Fibroblast of skin of scalp (primary cell): ENCODE measurements at regions not wholly inside any gene's neighbourhood (a gene's known extent, or its start where the extent isn't known, plus 50 kb on each side); places are given as distances from the start of the nearest gene placed in this dataset.

Source experiments
- DNase-seq: peaks from one replicate; pipeline ENCODE4 v3.0.0-alpha.2; 2013

DNA sequence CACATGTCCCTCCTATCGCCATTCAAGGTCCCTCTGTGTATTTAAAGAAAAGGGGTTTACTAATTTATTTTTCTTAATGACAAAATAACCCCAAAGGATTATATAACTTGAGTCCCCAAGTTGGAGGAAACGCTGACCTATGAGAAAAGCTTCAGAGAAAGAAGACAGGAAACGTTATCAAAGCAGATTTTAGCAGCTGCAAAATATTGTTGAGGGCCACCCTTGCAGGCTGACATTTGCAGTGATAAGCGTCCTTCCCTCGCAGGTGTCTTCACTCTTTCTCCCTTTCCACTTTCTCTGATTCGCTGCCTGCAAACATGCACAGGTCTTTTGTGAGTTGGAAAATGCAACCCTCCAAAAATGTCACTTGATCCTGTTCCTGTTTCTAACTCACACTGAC lies 103.2 kb upstream of the RIPOR2 start:
- DNase-seq, result no peak

DNA sequence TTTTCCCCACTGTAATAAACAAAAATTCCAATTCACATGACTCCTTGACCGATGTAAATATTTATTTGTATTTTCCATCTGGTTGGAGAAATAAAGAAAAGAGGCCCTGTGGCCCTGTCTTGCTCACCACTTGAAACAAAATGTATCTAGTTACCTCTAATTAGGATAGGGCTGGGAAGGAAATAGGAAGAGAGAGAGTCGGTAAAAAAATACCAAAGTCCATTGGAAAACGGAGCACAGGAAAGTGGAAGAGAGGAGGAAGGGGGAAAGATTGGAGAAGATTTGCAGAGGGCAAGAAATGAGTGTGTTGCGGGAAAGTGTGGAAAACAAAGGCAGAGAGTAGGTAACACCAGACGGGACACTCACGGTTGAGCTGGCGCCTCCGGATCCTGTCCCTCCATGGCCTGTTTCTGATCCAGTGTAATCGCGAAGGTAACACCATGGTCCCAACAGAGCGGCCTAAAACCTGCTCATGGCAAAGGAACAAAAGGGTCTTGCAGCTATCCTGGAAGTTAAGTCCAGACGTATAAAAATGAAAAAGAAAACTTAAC lies 105.8 kb upstream of the RIPOR2 start:
- DNase-seq, result no peak

DNA sequence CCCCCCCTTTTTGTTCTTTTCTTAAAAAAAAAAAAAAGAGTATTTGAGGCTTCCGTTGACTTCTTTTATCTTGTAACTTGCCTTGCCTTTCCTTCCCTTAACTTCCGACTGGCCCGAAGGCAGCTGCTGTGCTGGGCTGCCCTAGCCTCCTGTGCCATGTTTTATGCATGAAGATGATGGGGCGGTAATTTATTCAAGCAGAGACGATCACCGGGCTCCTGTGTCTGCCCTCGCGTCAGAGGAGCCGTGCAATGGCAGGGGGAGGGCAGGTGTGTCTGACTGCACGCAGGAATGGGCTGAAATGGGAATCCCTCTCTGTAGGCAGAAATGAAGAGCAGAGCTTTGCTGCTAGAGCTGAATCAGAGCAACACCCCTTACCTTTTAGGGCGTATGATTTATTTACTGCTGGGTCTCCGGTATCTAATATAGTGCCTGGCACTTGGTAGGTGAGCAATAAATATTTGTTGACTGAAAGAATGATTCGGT lies 106.3 kb upstream of the RIPOR2 start:
- no peak for DNase-seq

DNA sequence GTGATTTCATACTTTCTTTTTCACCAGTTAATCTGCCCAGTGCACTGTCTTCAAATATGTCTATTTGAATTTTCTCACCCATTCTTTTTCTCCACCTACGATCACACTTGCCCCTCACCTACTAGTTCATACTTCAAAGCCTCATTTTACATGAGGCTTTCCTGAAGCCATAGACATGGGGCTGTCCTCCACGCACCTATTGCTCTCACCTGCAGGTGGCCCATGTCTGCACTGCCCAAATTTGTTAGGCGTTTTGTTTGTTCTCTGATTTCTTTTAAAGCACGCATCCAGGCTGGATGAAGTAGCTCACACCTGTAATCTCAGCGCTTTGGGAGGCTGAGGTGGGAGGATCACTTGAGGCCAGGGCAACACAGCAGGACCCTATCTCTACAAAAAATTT lies 106.8 kb upstream of the RIPOR2 start:
- no peak for DNase-seq

DNA sequence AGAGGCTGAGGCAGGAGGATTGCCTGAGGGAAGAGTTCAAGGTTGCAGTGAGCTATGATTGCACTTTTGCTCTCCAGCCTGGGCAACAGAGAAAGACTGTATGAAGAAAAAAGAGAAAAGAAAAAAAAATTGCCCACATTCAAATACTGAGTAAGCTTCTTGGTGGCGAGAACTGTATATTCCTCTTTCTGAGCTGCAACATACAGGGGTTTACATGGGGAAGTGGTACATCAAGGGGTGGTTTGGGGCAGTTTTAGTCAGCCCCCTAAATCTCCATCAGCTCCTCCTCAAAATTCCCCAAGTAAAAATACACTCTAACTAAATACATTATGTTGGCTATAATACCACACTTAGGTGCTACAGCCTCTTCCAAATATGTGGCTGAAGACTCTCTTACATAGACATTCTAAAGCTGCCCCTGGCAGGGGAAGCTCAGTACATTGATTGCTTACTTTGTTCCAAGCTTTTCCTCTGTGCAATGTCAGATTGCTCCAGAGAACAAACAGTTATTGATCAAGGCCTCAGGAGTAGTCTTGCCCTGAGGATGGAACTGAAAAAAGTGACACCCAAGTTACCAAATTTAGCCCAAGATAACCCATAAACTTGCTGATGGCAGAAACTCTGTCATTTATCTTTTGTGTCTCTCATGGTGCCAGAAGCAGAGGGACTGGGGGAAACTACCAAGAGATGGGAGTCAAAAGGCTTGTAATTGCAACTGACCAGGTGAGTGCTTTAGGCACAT lies 107.4 kb upstream of the RIPOR2 start:
- DNase-seq, result no peak

DNA sequence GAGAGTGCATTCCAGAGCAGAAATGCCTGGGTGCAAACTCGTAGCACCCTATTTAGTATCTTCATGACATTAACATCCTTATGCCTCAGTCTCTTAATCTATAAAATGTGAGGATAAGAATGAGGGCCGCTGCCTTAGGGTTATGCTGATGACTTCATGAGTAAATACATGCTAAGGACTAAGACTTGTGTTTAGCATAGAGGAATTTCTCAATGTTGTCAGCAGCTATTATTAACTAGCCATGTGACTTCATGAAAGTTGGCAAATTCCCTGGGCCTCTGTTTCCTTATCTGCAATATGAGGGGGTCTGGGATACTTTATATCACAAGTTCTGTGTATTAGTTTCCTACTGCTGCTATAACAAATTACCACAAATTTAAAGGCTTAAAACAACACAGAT lies 108.1 kb upstream of the RIPOR2 start:
- DNase-seq, result no peak

DNA sequence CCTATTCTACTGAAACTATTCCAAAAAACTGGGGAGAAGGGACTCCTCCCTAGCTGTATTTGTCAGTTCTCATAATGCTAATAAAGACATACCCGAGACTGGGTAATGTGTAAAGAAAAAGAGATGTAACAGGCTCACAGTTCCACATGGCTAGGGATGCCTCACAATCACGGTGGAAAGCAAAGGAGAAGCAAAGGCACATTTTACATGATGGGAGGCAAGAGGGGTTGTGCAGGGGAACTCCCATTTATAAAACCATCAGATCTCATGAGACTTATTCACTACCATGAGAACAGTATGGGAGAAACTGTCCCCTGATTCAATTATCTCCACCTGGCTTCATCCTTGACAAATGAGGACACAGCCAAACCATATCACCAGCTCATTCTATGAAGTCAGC lies 111.2 kb upstream of the RIPOR2 start:
- no peak for DNase-seq

DNA sequence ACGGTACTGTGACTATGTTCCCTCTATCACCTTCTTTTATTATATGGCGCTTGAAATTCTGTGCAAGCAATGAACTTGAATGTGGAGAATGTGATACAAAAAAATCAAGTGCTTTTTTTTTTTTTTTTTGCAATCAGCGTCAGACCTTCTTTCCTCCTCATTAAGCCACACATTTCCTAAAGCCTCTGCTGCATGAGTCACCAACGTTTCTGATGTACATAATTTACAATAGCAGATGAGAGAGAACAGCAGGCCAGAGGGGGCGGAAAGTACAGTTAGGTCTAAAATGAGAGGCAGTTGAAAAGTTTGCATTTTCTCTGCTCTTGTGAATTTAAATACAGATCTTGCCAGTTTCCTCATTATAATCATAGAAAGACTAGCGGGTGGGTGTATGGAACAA lies 114.6 kb upstream of the RIPOR2 start:
- DNase-seq, result peak; percentile 81

DNA sequence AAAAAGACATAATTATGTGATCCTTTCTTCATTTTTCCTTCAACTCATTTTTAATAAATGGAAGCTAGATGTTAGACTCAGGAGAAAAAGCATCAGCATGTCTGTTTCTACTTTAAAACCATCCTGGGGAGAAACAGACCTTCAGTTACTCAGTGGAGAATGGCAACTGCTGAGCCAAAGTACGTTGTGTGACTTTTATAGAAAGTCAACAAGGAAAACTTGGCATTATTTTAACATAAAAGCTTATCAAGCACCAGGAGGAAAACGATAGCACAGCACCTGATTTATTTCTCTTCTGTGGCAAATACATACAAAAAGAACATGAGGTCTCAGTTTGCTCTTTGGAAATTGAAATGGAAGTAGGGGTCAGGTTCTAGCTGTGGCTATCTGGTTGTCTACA lies 115.3 kb upstream of the RIPOR2 start:
- no peak for DNase-seq

DNA sequence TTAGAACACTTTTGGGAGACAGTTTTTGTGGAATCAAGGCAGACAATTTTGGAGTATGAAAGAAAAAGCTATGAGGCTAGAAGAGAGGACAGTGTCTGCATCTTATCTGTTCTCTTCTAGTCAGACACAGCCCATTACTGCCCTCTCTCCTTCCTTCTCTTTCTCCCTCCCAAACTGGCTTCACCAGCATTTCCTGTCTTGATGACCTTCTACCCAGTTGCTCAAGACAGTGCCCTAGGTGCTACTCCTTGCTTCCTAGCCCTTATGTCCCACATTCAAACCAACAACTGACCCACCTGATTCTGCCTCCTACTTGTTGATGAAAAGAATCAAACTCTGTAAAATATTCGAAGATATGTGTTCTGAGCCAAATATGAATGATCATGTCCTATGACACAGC lies 116.4 kb upstream of the RIPOR2 start:
- no peak for DNase-seq

DNA sequence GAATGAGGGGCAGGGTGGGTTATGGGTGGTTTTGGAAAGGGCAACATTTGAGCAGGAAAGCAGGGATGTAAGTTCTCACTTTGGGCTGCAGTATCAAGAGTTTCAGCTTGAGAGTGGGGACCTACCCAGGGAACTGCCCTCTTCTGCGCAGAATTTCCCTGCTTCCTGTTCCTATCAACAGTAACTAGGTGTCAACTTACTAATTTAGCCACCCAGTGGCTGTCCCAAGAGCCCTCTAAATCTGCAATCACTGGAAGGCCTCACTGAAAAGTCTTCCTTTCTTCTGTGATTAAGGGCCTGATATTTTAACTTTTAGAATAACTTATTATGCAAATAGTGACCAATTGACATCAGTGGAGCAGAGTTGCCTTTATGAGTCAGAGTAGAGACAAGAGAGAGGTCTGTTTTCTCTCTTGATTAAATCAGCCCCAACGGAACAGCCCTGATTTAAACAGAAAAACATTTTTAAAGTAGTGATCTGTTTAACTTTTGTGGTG lies 118.2 kb upstream of the RIPOR2 start:
- peak; percentile 80 for DNase-seq

DNA sequence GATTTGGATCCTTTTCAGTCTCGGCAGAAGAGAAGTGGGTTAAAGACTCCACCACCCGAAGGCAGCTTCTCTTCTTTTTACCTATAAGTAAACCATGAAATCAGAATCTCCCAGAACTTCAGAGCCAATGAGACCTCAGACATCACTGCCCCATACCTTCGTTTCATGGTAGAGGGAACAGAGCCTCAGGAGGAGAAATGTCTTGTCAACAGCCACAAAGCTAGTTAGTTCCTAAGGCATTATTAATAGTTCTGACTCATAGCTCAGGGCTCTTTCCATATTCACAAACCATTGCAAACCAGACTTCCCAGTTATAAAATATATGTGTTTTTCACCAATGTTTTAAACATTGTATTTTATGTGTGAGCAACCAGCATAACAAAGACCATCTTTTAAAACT lies 118.7 kb upstream of the RIPOR2 start:
- peak; percentile 75 for DNase-seq

DNA sequence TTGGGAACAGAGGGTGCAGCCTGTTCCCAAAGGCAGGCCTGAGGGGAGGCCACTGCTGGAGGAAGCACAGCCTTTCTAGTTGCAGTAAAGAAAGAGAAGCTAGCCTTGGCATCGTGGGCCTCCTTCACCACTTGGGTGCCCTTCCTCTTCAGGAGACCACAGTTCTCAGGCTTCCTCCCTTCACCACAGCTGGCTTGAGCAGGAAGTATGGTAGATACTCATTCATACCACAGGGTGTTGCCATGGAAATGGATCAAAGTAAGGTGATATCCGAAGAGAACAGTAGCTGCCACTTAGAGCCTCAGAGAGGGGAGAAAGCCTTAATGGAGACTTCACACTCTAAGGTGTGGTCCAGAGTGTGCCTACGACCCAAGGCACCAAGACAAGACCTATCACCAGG lies 120.4 kb upstream of the RIPOR2 start:
- DNase-seq, result no peak

DNA sequence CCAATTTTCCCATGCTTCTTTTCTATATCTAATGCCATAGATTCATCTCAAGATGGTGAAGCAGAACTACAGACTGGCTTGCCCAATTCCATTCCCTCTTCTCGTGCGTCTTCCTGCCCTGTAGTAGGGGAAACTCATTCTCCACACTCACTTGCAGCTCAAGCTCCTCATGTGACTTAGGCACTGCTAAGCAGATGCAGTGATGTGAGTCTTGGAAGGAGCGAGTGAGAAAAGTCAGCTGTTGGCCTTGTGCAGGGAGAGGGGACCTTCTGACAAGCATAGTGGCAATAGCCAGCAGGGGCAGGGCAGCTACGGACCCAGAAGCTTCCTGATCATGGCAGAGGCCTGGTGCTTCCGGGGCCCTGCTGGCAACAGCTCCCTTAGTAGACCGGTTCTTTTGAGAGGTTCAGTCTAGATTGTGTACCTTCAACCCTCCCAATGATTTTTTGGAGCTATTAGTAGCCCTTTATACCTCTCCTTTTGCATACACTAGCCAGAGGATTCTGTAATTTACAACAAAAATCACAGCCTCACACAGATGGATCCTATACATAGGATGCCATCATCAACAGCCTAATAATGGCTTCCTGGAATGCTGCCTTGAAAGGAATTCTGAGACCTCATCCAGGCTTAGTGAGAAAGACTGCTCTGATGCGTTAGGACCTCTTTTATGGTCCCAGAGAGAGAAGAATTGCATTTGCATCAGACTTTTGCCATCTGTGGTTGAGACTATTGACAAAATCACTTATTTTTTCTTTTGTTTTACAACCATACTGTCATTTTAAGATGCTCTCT lies 121.5 kb upstream of the RIPOR2 start:
- peak; percentile 52 for DNase-seq

DNA sequence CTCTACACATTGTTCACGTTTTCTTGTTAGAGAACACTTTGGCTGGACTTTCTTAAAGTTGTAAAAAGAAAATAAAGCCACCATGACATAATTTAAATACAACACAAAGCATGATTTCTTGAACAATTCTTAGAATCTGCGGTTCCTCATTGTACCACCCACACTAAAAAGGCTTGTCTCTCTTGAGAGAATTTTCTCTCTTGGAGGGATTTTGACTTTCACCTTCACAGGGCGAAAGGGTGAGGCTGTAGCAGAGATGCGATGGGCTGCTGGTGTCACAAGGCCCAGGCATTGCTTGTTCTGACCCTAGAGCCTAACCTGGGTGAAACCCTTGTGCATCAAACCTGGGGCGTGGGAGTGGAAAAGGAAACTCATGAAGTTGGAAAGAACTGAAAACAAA lies 122.7 kb upstream of the RIPOR2 start:
- DNase-seq, result no peak

DNA sequence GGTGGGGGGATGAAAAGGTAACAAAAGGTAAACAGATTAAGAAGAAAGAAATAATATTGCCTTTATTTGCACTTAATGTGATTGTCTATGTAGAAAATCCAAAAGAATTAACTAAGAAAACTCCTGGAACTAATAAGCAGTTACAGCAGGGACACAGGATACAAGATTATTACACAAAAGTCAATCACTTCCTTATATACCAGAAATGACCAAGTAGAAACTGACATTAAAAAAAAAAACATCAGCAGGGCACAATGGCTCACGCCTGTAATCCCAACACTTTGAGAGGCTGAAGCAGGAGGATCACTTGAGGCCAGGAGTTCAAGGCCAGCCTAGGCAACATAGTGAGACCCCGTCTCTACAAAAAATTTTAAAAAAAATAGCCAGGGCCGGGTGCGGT lies 123.2 kb upstream of the RIPOR2 start:
- DNase-seq, result no peak

DNA sequence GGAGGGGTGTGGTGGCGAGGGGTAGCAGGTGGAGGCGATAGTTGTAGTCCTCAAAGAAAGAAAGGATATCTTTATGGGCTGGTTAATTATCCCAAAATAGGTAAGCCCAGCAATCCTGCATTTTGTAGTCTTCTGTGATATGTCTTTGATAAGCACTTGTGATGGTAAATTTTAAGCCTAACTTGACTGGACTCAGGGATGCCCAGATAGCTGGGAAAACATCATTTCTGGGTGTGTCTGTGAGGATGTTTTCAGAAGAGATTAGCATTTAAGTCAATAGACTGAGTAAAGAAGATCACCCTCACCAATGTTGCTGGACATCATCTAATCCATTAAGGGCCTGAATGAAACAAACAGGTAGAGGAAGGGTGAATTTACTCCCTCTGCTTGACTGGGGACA lies 124.8 kb upstream of the RIPOR2 start:
- DNase-seq, result no peak

DNA sequence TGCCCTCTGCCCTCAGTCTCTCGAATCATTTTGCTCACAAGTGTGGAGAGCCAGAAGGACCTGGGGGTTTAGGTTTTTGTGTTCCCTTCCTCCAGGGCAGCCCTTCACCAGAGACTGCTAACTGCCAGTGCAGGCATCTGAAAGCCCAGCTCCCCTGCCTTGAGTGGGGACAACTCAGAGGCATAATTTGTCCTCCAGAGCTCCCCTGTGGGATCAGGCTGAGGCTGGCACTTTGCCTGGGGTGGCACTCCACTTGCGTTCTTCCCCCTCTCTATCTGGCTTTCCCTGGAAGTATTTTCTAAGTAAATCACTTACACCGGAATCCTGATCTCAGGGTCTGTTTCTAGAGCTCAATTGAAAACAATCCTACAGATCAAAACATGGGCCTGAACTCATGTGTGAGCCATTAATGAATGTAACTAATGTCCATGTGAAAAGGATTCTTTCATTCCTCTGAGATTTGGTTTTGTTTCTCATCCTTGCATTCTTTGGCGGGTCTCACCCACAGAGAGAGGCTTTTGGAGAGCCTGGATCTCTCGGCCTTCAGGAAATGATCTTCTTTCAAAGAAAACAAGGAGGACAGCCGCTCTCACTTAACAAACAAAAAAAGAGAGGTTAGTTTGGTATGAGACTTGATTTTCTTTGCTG lies 125.7 kb upstream of the RIPOR2 start:
- peak; percentile 92 for DNase-seq

DNA sequence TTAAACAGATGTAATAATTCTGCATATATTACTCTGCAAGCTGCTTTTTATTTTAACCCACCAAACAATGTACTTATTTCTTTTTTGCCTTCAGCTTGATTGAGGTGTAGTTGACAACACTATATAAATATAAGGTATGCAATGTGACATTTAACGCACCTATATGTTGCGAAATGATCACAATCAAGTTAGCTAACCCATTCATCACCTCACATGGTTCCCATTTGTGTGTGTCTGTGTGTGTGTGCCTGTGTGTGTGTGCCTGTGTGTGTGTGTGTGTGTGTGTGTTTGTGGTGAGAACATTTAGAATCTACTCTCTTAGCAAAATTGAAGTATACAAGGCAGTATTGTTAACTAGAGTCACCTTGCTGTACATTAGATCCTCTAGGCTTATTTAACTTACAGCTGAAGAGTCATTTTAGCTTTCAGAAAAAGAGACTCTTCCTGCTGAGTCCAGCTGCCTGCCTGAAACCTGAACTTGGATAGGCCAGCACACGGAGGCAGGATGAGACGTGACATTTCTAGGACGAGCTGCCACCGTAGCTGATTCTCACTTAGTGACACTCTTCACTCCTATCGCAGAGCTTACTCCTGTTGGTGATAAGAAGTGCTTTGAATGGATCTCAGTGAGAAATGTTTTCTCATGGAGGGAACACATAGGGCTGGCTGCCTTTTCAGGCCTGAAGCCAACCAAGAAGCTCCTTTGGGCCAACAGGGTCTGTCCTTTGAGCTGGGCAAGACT lies 126.5 kb upstream of the RIPOR2 start:
- DNase-seq, result no peak

DNA sequence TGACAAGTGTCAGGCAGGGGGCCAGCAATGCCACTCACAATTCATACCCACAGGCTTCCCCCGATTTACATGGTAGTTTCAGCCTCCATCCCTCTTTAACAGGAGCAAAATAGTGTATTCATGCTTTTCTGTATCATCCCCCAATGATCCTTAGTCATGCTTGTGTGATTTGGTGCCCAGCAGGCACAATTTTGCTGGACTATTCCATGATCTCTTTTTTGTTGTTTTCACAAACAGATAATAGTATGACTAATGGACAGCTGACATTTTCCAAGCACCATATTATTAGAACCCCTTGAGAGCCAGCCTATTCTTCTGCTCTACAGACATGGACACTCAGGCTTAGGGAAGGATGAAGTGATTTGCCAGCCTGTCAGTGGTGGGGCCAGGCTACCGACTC lies 128.2 kb upstream of the RIPOR2 start:
- DNase-seq, result peak; percentile 12

DNA sequence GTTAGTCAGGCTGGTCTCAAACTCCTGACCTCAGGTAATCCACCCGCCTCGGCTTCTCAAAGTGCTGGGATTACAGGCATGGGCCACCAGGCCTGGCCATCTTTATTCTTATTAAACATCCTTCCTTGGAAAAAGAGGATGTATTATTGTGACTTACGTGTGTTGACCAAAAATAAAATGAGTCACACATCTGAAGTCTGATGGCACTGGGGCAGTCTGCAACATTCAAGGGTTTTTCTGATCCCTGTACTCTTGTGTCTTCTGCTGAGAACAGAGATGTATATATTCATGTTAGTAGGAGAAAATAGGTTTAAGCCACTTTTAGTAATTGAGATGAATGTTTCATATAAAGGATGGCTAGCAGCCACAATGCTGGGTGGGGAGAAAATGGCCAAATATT lies 129.9 kb upstream of the RIPOR2 start:
- no peak for DNase-seq

DNA sequence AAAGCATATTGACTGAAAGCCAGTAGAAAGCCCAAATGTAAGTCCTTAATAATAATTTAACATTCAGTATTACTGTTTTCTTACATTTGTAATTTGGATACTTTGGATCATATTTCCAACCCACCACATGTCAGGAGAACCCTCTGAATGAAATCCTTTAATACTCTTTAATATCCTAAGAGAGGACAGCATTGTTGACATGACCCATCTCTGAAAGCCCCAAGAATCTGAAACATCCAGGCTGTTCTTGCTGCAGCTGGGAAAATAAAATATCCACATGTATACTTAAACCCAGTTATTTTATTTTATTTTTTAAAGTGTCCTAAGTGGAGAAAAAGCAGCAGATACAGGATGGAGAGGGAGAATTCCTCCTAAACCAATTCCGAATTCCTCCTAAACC lies 130.8 kb upstream of the RIPOR2 start:
- peak; percentile 75 for DNase-seq
